SIG-M5 treated with dmso at 0.1 percent for 504 hours (cell line): ENCODE measurements at regions not wholly inside any gene's neighbourhood (a gene's known extent, or its start where the extent isn't known, plus 50 kb on each side); places are given as distances from the start of the nearest gene placed in this dataset.

Experiments
- DNase-seq: peaks from one replicate; lab custom pipeline; 2025; ENCODE audit not compliant: unreplicated experiment; lab: John Stamatoyannopoulos, UW

- no peak for DNase-seq
Observed at GRCh38 chr3:139780593-139780992, 102.8 kb upstream of the NMNAT3 start.

GRCh38 chr3:139778682-139779233, 101.0 kb upstream of the NMNAT3 start:
- DNase-seq: no peak

GRCh38 chr3:139774560-139775302, 97.0 kb upstream of the NMNAT3 start:
- DNase-seq: no peak

GRCh38 chr3:139772539-139773500, 95.0 kb upstream of the NMNAT3 start:
- no peak for DNase-seq

GRCh38 chr3:139771331-139771730, 93.6 kb upstream of the NMNAT3 start:
- no peak for DNase-seq

- peak; percentile 39 for DNase-seq
Observed at GRCh38 chr3:139770577-139770976, 92.8 kb upstream of the NMNAT3 start.

- DNase-seq: no peak
Observed at GRCh38 chr3:139769796-139770195, 92.0 kb upstream of the NMNAT3 start.

- no peak for DNase-seq
Observed at GRCh38 chr3:139764936-139765335, 87.2 kb upstream of the NMNAT3 start.

- no peak for DNase-seq
Observed at GRCh38 chr3:139764069-139764905, 86.5 kb upstream of the NMNAT3 start.

- DNase-seq: no peak
Observed at GRCh38 chr3:139762302-139762701, 84.5 kb upstream of the NMNAT3 start.

GRCh38 chr3:139759470-139759869, 81.7 kb upstream of the NMNAT3 start:
- DNase-seq: no peak

GRCh38 chr3:139758654-139759291, 81.0 kb upstream of the NMNAT3 start:
- no peak for DNase-seq

- no peak for DNase-seq
Observed at GRCh38 chr3:139757448-139758030, 79.8 kb upstream of the NMNAT3 start.

- DNase-seq: no peak
Observed at GRCh38 chr3:139756529-139757103, 78.8 kb upstream of the NMNAT3 start.

- no peak for DNase-seq
Observed at GRCh38 chr3:139755551-139755950, 77.8 kb upstream of the NMNAT3 start.

- no peak for DNase-seq
Observed at GRCh38 chr3:139751789-139752188, 74.0 kb upstream of the NMNAT3 start.

- DNase-seq: no peak
Observed at GRCh38 chr3:139746481-139746880, 68.7 kb upstream of the NMNAT3 start.

GRCh38 chr3:139745831-139746230, 68.1 kb upstream of the NMNAT3 start:
- DNase-seq: no peak

- DNase-seq: no peak
Observed at GRCh38 chr3:139738697-139739096, 60.9 kb upstream of the NMNAT3 start.
